Choroid plexus epithelial cell (primary cell): ENCODE measurements at regions not wholly inside any gene's neighbourhood (a gene's known extent, or its start where the extent isn't known, plus 50 kb on each side); places are given as distances from the start of the nearest gene placed in this dataset.
"Not testable (repeated sequence)": the region's sequence is repeated elsewhere in the genome, so short reads cannot be mapped to it uniquely, and the experiment has no call there.

ENCODE experiments used
- DNase-seq: peaks from one replicate; pipeline ENCODE4 v3.0.0-alpha.2; 2010; ENCODE audit warnings: low read depth
- H3K4me3 ChIP-seq: 2 replicates; pipeline ENCODE4 v1.5.1; 2011; ENCODE audit warnings: low read depth, mild to moderate bottlenecking, control low read depth, low read length, moderate library complexity
- CTCF ChIP-seq: conservative IDR thresholded peaks from 2 replicates; pipeline ENCODE4 v1.5.1; 2011; ENCODE audit warnings: low read depth, mild to moderate bottlenecking, control low read depth, inconsistent platforms, low read length, moderate library complexity

DNA sequence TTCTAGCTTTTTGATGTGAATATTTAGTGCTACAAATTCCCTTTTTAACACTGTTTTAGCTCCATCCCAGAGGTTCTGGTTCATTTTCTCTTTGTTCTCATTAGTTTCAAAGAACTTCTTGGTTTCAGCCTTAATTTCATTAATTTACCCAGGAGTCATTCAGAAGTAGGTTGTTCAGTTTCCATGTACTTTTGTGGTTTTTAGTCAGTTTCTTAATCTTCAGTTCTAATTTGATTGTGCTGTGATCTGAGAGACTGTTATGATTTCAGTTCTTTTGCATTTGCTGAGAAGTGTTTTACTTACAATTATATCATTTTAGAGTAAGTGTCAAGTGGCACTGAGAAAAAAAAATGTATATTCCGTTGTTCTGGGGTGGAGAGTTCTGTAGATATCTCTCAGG, 240.1 kb upstream of the RASA1 start:
- H3K4me3 ChIP-seq: no peak overlapping the region
- no peak for TF ChIP-seq CTCF
- DNase-seq: no peak

GRCh38 chr5:87029951-87030350, 237.7 kb upstream of the RASA1 start:
- DNase-seq: no peak
- H3K4me3 ChIP-seq: no peak overlapping the region
- no peak for TF ChIP-seq CTCF

GRCh38 chr5:87030699-87031098, 237.0 kb upstream of the RASA1 start:
- DNase-seq: no peak
- no peak overlapping the region for H3K4me3 ChIP-seq
- TF ChIP-seq CTCF: no peak

- TF ChIP-seq CTCF: no peak
- DNase-seq: no peak
- no peak overlapping the region for H3K4me3 ChIP-seq
These were observed 233.1 kb upstream of the RASA1 start for GRCh38 chr5:87034557-87034956.

- no peak overlapping the region for H3K4me3 ChIP-seq
- no peak for TF ChIP-seq CTCF
- DNase-seq: no peak
These were observed 225.1 kb upstream of the RASA1 start for GRCh38 chr5:87042554-87042953.

DNA sequence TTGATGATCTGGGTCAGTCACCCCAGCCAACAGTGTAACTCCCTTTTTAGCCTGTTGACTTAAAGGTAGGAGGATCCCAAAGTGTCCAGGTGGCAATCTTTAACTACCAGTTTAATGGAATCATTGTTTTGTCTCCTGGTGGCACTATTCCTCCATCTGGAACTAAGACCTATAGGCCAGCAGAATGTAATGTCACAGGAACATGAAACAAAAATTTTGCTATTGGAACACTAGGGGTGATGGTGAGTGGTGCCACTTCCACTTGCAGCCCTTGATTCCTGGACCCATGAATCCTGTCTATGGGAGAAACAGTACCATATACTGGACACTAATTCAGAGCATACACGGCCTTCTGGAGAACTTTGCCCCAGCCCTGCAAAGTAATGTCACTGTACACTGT, 219.5 kb upstream of the RASA1 start:
- no peak for TF ChIP-seq CTCF
- no peak overlapping the region for H3K4me3 ChIP-seq
- DNase-seq: no peak

DNA sequence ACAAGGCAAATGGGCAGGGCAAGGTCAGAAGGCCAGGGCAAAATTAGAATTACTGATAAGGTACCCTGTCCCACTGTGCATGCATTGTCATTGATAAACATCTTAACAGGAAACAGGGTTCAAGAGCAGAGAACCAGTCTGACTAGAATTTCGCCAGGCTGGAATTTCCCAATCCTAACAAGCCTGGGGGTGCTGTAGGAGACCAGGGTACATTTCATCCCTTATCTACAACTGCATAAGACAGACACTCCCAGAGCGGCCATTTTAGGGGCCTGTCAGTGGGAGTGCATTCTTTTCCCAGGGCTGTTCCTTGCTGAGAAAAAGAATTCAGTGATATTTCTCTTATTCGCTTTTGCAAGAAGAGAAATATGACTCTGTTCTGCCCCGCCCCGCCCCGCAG, 218.7 kb upstream of the RASA1 start:
- not testable (repeated sequence) for H3K4me3 ChIP-seq, DNase-seq
